Prostate gland (tissue), 2 donors: ENCODE measurements at regions not wholly inside any gene's neighbourhood (a gene's known extent, or its start where the extent isn't known, plus 50 kb on each side); places are given as distances from the start of the nearest gene placed in this dataset.

Experiments
- DNase-seq: peaks from one replicate; pipeline ENCODE4 v3.0.0-alpha.2; 2019; ENCODE audit warnings: low spot score
- H3K27ac ChIP-seq, 2 donors: fragments of 200-600 bp; sonication (generic); 2 replicates each; pipeline ENCODE4 v1.5.1; 2017 to 2019
- H3K27me3 ChIP-seq: fragments of 200-600 bp; sonication (generic); replicated peaks from 2 replicates; pipeline ENCODE4 v1.5.1; 2019; ENCODE audit not compliant: insufficient read depth
- H3K36me3 ChIP-seq, 2 donors: fragments of 200-600 bp; sonication (generic); 1 replicate in 1 of 2; 2 replicates in 1 of 2; pipeline versions ENCODE4 v1.5.1 to v1.8.1; 2017 to 2019
- H3K4me1 ChIP-seq: fragments of 200-600 bp; sonication (generic); replicated peaks from 2 replicates; pipeline ENCODE4 v1.5.1; 2019
- H3K4me3 ChIP-seq, 2 donors: fragments of 200-600 bp; sonication (generic); 2 replicates each; pipeline ENCODE4 v1.5.1; 2017 to 2019
- H3K9me3 ChIP-seq: fragments of 200-600 bp; sonication (generic); 2 replicates; pipeline ENCODE4 v1.5.1; 2017
- POLR2A ChIP-seq: fragments of 450-650 bp; IDR thresholded peaks from one replicate; pipeline ENCODE4 v1.6.1; 2016; ENCODE audit warnings: antibody characterized with exemption, mild to moderate bottlenecking
- POLR2AphosphoS5 ChIP-seq: sonication (generic); formaldehyde crosslinking; IDR thresholded peaks from one replicate; pipeline ENCODE4 v1.6.1; 2017; ENCODE audit warnings: antibody characterized with exemption
- WGBS: methylation state at CpG from one replicate; pipeline ENCODE4 v1.1.5; 2018; 5-methylcytosine and 5-hydroxymethylcytosine counted together
- intact Hi-C: fragments of 100-400 bp; cut with DNase I; formaldehyde crosslinking; loops from one replicate; pipeline ENCODE4 v1.14.2; 2022
- TF ChIP-seq, protein P1 (sequence below), 4 experiments: fragments of 200-600 bp in 2 of 4; fragments of 450-650 bp in 2 of 4; sonication (generic) in 2 of 4; IDR thresholded peaks; 1 replicate in 3 of 4; 2 replicates in 1 of 4; pipeline ENCODE4 v1.5.1; 2016 to 2019; ENCODE audit warnings: antibody characterized with exemption in 4 of 4, mild to moderate bottlenecking in 2 of 4, moderate library complexity in 2 of 4

DNA sequence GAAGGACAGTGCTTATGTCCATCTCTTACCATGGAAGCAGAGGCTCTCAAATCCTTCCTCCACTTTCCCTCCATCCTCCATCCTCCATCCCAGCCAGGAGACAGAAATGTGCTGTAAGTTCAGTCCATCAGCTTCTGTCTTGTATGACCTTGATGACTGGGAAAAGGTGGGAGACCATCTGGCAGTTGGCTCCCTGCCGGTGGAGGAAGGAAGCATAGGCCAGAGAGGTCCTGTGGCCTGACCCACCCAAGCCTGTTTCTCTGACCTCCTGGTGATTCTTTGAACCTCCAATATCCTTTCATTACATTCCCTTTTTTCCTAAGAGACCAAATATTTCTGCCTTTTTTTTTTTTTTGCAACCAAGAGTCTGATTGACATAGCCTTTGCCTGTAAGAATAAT, 215.3 kb downstream of the ABCC12 start:
- Histone ChIP-seq H3K4me3 (no peak overlapping the region), H3K9me3 (no peaks in the 10 kb centered on the region), H3K27ac (no peak overlapping the region), H3K4me1 (no peaks in the 10 kb centered on the region), H3K27me3 (no peaks in the 10 kb centered on the region), H3K36me3 (no peaks in the 10 kb centered on the region)
- intact Hi-C loops: no loop called here
- TF ChIP-seq, protein P1, sequence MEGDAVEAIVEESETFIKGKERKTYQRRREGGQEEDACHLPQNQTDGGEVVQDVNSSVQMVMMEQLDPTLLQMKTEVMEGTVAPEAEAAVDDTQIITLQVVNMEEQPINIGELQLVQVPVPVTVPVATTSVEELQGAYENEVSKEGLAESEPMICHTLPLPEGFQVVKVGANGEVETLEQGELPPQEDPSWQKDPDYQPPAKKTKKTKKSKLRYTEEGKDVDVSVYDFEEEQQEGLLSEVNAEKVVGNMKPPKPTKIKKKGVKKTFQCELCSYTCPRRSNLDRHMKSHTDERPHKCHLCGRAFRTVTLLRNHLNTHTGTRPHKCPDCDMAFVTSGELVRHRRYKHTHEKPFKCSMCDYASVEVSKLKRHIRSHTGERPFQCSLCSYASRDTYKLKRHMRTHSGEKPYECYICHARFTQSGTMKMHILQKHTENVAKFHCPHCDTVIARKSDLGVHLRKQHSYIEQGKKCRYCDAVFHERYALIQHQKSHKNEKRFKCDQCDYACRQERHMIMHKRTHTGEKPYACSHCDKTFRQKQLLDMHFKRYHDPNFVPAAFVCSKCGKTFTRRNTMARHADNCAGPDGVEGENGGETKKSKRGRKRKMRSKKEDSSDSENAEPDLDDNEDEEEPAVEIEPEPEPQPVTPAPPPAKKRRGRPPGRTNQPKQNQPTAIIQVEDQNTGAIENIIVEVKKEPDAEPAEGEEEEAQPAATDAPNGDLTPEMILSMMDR (IDR thresholded peaks at IDR 0.05): no peak
- TF ChIP-seq POLR2A (no peak), POLR2AphosphoS5 (no peak)
- WGBS: 88% methylated on average over 1 of the region's 1 CpG
- DNase-seq: no peak

DNA sequence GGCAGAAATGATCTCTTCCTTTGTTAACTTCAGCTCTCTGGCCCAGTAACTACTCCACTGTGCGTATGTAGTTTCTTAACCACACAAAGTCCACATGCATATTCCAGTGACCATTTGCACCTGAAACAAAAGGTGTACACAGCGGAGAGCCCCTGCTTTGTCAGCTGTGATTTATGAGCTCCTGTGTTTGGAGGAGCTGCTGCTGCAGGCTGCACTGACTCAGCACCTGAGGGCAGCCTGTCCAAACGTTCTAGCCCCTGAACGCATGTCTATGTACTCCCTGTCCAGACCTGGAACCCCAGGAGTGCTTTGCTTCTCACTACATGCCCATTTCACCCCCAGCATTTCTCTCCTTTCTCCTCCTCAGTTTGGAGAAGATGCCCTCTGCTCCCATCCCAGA, 216.1 kb downstream of the ABCC12 start:
- DNase-seq: no peak
- Histone ChIP-seq H3K4me1 (no peaks in the 10 kb centered on the region), H3K4me3 (no peak overlapping the region), H3K27ac (no peak overlapping the region), H3K27me3 (no peaks in the 10 kb centered on the region), H3K9me3 (no peaks in the 10 kb centered on the region), H3K36me3 (no peaks in the 10 kb centered on the region)
- WGBS: 25% methylated on average over 3 of the region's 4 CpGs
- intact Hi-C loops: no loop called here
- TF ChIP-seq, protein P1 (IDR thresholded peaks at IDR 0.05): no peak
- TF ChIP-seq POLR2AphosphoS5: no peak
- TF ChIP-seq POLR2A: no peak

DNA sequence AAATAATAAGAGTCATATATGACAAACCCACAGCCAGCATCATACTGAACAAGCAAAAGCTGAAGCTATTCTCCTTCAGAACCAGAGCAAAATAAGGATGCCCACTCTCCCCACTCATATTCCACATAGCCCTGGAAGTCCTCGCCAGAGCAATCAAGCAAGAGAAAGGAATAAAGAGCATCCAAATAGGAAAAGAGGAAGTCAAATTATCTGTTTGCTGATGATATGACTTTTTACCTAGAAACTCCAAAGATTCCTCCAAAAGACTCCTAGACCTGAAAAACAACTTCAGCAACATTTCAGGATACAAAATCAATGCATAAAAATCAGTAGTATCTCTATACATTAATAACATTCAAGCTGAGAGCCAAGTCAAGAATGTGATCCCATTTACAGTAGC, 217.5 kb downstream of the ABCC12 start:
- intact Hi-C loops: no loop called here

DNA sequence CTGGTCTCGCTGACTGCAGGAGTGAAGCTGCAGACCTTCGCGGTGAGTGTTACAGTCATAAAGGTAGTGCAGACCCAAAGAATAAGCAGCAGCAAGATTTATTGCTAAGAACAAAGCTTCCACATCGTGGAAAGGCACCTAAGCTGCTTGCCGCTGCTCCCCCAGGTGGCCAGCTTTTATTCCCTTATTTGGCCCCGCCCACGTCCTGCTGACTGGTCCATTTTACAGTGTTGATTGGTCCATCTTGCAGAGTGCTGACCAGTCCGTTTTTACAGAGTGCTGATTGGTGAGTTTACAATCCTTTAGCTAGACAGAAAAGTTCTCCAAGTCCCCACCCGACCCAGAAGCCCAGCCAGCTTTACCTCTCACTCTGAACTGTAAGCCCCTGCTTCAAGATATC, 227.8 kb downstream of the ABCC12 start:
- H3K9me3 ChIP-seq: no peaks in the 10 kb centered on the region
- 66% methylated on average over 9 of the region's 9 CpGs for WGBS
- intact Hi-C loops: no loop called here
- TF ChIP-seq POLR2AphosphoS5 (no peak), POLR2A (no peak)
- TF ChIP-seq, protein P1 (IDR thresholded peaks at IDR 0.05): no peak
- no peaks in the 10 kb centered on the region for H3K36me3 ChIP-seq
- H3K4me1 ChIP-seq: no peaks in the 10 kb centered on the region
- no peak overlapping the region for H3K4me3 ChIP-seq
- no peak for DNase-seq
- H3K27me3 ChIP-seq: no peaks in the 10 kb centered on the region
- no peak overlapping the region for H3K27ac ChIP-seq

More for the DNA sequence above, 217.5 kb downstream of the ABCC12 start:
- DNase-seq: no peak
- Histone ChIP-seq H3K4me1 (no peaks in the 10 kb centered on the region), H3K27me3 (no peaks in the 10 kb centered on the region), H3K27ac (no peak overlapping the region), H3K9me3 (no peaks in the 10 kb centered on the region), H3K4me3 (no peak overlapping the region), H3K36me3 (no peaks in the 10 kb centered on the region)
- 95% methylated on average over 1 of the region's 1 CpG for WGBS
- TF ChIP-seq, protein P1 (IDR thresholded peaks at IDR 0.05): no peak

DNA sequence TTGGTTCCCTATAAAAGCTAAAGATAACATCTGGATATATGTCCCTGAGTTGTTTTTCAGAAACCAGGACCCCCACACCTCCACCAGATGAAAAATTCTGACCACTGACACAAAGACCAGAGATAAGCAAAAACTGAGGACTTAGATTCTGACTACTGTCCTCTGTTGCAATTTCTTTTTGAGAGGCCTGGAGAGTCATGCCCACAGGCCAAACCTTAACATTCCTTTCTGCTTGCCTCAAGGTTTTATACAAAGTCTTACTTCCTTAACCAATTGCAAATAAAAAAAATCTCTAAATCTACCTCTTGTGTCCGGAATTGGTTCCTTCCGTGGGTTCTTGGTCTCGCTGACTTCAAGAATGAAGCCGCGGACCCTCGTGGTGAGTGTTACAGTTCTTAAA, 228.5 kb downstream of the ABCC12 start:
- no peaks in the 10 kb centered on the region for H3K4me1 ChIP-seq
- no peak overlapping the region for H3K27ac ChIP-seq
- no peaks in the 10 kb centered on the region for H3K27me3 ChIP-seq
- H3K36me3 ChIP-seq: no peaks in the 10 kb centered on the region
- WGBS: 77% methylated on average over 6 of the region's 6 CpGs
- intact Hi-C loops: no loop called here
- H3K9me3 ChIP-seq: no peaks in the 10 kb centered on the region
- TF ChIP-seq, protein P1 (IDR thresholded peaks at IDR 0.05): no peak
- TF ChIP-seq POLR2AphosphoS5 (no peak), POLR2A (no peak)
- DNase-seq: no peak
- H3K4me3 ChIP-seq: no peak overlapping the region
